ENCODE measurements at regions not wholly inside any gene's neighbourhood (a gene's known extent, or its start where the extent isn't known, plus 50 kb on each side); places are given as distances from the start of the nearest gene placed in this dataset.
"Not testable (repeated sequence)": the region's sequence is repeated elsewhere in the genome, so short reads cannot be mapped to it uniquely, and the experiment has no call there.

- WGBS, 2 donors: 71 to 73% methylated on average over 21 to 25 of the region's 25 CpGs
- H3K27me3 ChIP-seq (ENCODE audit: control insufficient read depth in 1 of 2, insufficient read depth in 2 of 2, low read length in 1 of 2); intact Hi-C loops (cut with DNase I); H3K27ac ChIP-seq (ENCODE audit: low read depth in 1 of 2, low read length in 2 of 2); H3K4me3 ChIP-seq (ENCODE audit: low read length in 2 of 2); DNase-seq; H3K4me1 ChIP-seq (ENCODE audit: control insufficient read depth in 1 of 2, insufficient read depth in 2 of 2, low read length in 2 of 2); H3K9me3 ChIP-seq (ENCODE audit: control insufficient read depth, low read length); H3K36me3 ChIP-seq (ENCODE audit: control insufficient read depth in 1 of 2, insufficient read depth in 2 of 2, low read length in 1 of 2); ATAC-seq (ENCODE audit: low FRiP score): not testable (repeated sequence)
Measured at GRCh38 chr9:63704456-63704855, 1580.6 kb downstream of the FOXD4L5 start.

- H3K36me3 ChIP-seq (ENCODE audit: control insufficient read depth in 1 of 2, insufficient read depth in 2 of 2, low read length in 1 of 2); ATAC-seq (ENCODE audit: low FRiP score); H3K4me1 ChIP-seq (ENCODE audit: control insufficient read depth in 1 of 2, insufficient read depth in 2 of 2, low read length in 2 of 2); H3K4me3 ChIP-seq (ENCODE audit: low read length in 2 of 2); H3K27ac ChIP-seq (ENCODE audit: low read depth in 1 of 2, low read length in 2 of 2); H3K9me3 ChIP-seq (ENCODE audit: control insufficient read depth, low read length); intact Hi-C loops (cut with DNase I); H3K27me3 ChIP-seq (ENCODE audit: control insufficient read depth in 1 of 2, insufficient read depth in 2 of 2, low read length in 1 of 2): not testable (repeated sequence)
- peak in 1 of 2 donors; percentile 80 for DNase-seq
- 48 to 53% methylated on average over 23 to 38 of the region's 38 CpGs for WGBS, 2 donors
Measured at GRCh38 chr9:63703670-63704069, 1581.3 kb downstream of the FOXD4L5 start.

GRCh38 chr9:63703138-63703665 is 1581.8 kb downstream of the FOXD4L5 start:
- intact Hi-C loops (cut with DNase I); ATAC-seq (ENCODE audit: low FRiP score); H3K27me3 ChIP-seq (ENCODE audit: control insufficient read depth in 1 of 2, insufficient read depth in 2 of 2, low read length in 1 of 2); H3K9me3 ChIP-seq (ENCODE audit: control insufficient read depth, low read length); H3K27ac ChIP-seq (ENCODE audit: low read depth in 1 of 2, low read length in 2 of 2); DNase-seq; H3K4me3 ChIP-seq (ENCODE audit: low read length in 2 of 2); H3K36me3 ChIP-seq (ENCODE audit: control insufficient read depth in 1 of 2, insufficient read depth in 2 of 2, low read length in 1 of 2); H3K4me1 ChIP-seq (ENCODE audit: control insufficient read depth in 1 of 2, insufficient read depth in 2 of 2, low read length in 2 of 2): not testable (repeated sequence)
- 52 to 53% methylated on average over 25 to 39 of the region's 39 CpGs for WGBS, 2 donors

Small RNA genes in the stretch of these regions (microRNA-seq; reads per million reads assigned to microRNA genes)
- 0 reads per million in 2 donors for gene MIR4477B
